ENCODE measurements at regions not wholly inside any gene's neighbourhood (a gene's known extent, or its start where the extent isn't known, plus 50 kb on each side); places are given as distances from the start of the nearest gene placed in this dataset.
"Not testable (repeated sequence)": the region's sequence is repeated elsewhere in the genome, so short reads cannot be mapped to it uniquely, and the experiment has no call there.

DNA sequence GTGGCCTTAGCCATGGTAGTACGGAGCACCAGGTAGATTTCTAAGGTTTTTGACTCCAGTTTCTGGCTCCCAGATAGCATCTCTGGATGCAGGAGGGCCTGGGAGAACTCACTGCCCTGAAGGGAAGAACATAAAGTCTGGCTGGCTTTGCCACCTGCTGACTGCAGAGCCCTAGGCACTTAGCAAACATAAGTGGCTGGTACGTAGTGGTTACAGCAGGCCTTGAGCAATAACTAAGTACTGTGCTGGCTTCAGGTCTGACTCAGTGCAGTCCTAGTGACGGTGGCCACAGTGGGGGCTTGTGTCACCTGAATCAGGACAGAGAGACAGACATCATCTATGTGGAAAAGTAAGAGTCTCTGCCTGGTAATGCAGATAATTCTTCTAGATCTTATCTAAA lies 871.1 kb downstream of the PDCD6IP start:
- Histone ChIP-seq H3K36me3 (no peaks in the 10 kb centered on the region), H3K9me3 (no peaks in the 10 kb centered on the region)
- intact Hi-C loops (cut with DNase I): no loop called here

DNA sequence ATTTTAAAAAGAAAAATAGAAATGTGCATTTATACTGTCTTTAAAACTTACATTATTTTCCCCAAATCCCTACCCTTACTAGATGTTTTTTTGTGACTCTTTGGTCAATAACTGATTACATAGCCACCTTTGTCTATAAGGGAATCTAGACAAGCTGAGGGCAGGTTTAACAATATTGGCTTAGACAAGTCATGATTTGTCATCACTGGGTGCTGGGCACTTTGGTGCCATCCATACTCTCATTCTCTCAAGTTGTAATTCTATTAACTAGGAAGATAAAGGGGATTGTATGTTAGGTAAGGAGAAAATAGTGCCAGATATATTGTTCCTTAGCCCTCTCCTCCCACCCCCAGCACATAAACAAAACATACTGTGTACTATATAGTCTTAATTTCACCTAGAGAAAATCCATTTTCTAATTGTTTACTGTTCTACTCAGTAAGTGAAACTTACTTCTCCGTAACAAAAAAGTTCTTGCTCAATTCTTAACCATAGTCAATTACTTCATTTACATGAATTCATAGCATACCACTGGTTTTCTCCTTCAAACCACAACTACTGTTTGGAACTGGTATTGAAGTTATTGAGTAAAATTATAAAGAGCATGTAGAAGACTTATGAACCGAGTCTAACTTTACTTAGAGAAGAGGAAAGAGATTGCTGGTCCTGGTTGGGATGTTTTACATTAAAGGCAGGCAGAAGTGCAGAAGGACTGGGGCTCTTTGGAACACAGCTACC lies 877.1 kb downstream of the PDCD6IP start:
- no peaks in the 10 kb centered on the region for H3K4me1 ChIP-seq
- H3K36me3 ChIP-seq: no peaks in the 10 kb centered on the region
- H3K4me3 ChIP-seq: no peak overlapping the region
- H3K27me3 ChIP-seq: no peaks in the 10 kb centered on the region
- TF ChIP-seq, protein P1, sequence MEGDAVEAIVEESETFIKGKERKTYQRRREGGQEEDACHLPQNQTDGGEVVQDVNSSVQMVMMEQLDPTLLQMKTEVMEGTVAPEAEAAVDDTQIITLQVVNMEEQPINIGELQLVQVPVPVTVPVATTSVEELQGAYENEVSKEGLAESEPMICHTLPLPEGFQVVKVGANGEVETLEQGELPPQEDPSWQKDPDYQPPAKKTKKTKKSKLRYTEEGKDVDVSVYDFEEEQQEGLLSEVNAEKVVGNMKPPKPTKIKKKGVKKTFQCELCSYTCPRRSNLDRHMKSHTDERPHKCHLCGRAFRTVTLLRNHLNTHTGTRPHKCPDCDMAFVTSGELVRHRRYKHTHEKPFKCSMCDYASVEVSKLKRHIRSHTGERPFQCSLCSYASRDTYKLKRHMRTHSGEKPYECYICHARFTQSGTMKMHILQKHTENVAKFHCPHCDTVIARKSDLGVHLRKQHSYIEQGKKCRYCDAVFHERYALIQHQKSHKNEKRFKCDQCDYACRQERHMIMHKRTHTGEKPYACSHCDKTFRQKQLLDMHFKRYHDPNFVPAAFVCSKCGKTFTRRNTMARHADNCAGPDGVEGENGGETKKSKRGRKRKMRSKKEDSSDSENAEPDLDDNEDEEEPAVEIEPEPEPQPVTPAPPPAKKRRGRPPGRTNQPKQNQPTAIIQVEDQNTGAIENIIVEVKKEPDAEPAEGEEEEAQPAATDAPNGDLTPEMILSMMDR (IDR thresholded peaks at IDR 0.05): no peak
- TF ChIP-seq POLR2AphosphoS5 (IDR thresholded peaks at IDR 0.05) (no peak), EP300 (IDR thresholded peaks at IDR 0.05) (no peak), POLR2A (IDR thresholded peaks at IDR 0.05) (no peak)
- no peak overlapping the region for H3K27ac ChIP-seq
- WGBS, 2 donors: 76 to 83% methylated on average over 2 of the region's 2 CpGs
- DNase-seq: no peak
- no peaks in the 10 kb centered on the region for H3K9me3 ChIP-seq
- intact Hi-C loops (cut with DNase I): no loop called here

More for the DNA sequence above, 871.1 kb downstream of the PDCD6IP start:
- no peak overlapping the region for H3K27ac ChIP-seq
- H3K4me1 ChIP-seq: no peaks in the 10 kb centered on the region
- no peak overlapping the region for H3K4me3 ChIP-seq
- WGBS, 2 donors: 76 to 87% methylated on average over 3 of the region's 3 CpGs
- DNase-seq: no peak
- H3K27me3 ChIP-seq: no peaks in the 10 kb centered on the region
- no peak for TF ChIP-seq POLR2A (IDR thresholded peaks at IDR 0.05)
- no peak for TF ChIP-seq EP300 (IDR thresholded peaks at IDR 0.05)
- TF ChIP-seq, protein P1 (IDR thresholded peaks at IDR 0.05): no peak
- TF ChIP-seq POLR2AphosphoS5 (IDR thresholded peaks at IDR 0.05): no peak

DNA sequence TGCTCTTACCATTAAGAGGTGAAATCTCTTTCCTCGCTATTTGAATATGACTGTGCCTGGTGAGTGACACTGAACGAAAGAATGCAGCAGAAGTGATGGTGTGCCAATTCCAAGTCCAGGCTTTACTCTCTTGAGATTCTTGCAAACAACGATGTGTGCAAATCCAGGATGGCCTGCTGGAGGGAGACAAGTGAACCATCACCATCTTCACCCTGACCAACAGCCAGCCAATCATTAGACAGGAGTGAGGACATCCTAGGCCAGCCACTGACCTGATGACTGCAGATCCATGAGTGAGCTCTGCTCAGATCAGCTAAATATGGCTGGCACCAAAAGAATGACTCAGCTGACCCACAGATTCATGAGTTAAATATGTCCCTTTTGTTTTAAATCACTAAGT lies 878.0 kb downstream of the PDCD6IP start:
- intact Hi-C loops (cut with DNase I): no loop called here
- WGBS, 2 donors: 77 to 87% methylated on average over 3 of the region's 3 CpGs
- TF ChIP-seq POLR2AphosphoS5 (IDR thresholded peaks at IDR 0.05) (no peak), POLR2A (IDR thresholded peaks at IDR 0.05) (no peak), EP300 (IDR thresholded peaks at IDR 0.05) (no peak)
- TF ChIP-seq, protein P1 (IDR thresholded peaks at IDR 0.05): no peak
- no peak overlapping the region for H3K27ac ChIP-seq
- no peak overlapping the region for H3K4me3 ChIP-seq
- no peaks in the 10 kb centered on the region for H3K9me3 ChIP-seq
- H3K36me3 ChIP-seq: no peaks in the 10 kb centered on the region
- no peaks in the 10 kb centered on the region for H3K27me3 ChIP-seq
- DNase-seq: no peak
- no peaks in the 10 kb centered on the region for H3K4me1 ChIP-seq

DNA sequence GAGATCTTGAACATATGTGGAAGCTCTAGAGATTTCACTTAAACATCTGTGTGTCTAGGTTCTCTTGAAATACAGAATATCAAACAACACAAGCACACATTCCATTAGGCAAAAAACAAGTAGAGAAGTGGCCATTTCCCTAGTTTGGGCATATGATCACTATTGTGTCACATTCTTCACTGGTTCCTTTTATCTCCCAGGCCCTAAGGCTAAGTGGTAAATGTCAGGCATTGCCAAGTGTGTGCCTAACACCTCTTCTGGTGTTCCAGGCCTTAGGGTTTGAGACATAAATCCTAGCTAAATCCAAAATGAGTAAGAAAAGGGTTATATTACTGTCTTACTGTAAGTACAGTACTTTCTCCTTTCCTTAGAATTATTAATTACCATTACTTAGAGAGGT lies 880.1 kb downstream of the PDCD6IP start:
- H3K9me3 ChIP-seq: no peaks in the 10 kb centered on the region
- TF ChIP-seq, protein P1 (IDR thresholded peaks at IDR 0.05): no peak
- no peak for TF ChIP-seq POLR2AphosphoS5 (IDR thresholded peaks at IDR 0.05)
- no peak for TF ChIP-seq POLR2A (IDR thresholded peaks at IDR 0.05)
- TF ChIP-seq EP300 (IDR thresholded peaks at IDR 0.05): no peak
- DNase-seq: no peak
- H3K4me1 ChIP-seq: no peaks in the 10 kb centered on the region
- H3K36me3 ChIP-seq: no peaks in the 10 kb centered on the region
- no peak overlapping the region for H3K27ac ChIP-seq
- intact Hi-C loops (cut with DNase I): no loop called here
- H3K4me3 ChIP-seq: no peak overlapping the region
- H3K27me3 ChIP-seq: no peaks in the 10 kb centered on the region

DNA sequence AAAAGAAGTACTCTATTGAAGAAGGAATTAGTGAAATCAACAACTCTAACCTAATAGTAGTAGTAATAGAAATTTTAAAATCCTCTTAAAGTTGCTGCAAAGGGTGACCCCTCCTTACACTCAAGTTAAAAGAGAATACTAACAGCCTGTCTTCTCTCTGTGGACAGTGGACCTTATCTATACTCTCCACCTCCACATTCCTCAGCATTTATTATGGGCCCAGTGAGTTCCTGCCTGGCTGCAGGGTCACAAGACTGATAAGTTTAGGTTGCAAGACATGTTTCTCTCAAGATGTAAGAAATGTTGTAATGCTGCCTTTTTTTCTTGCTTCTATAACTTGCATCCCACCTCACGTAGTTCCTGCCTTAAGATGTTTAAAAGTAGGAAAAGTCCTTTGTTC lies 880.6 kb downstream of the PDCD6IP start:
- H3K27me3 ChIP-seq; H3K9me3 ChIP-seq; H3K36me3 ChIP-seq; intact Hi-C loops (cut with DNase I); H3K4me3 ChIP-seq; H3K4me1 ChIP-seq; DNase-seq; H3K27ac ChIP-seq: not testable (repeated sequence)
- 81 to 86% methylated on average over 1 of the region's 1 CpG for WGBS, 2 donors

Measured in sigmoid colon (tissue), 6 donors.